ENCODE measurements at regions not wholly inside any gene's neighbourhood (a gene's known extent, or its start where the extent isn't known, plus 50 kb on each side); places are given as distances from the start of the nearest gene placed in this dataset.
"Not testable (repeated sequence)": the region's sequence is repeated elsewhere in the genome, so short reads cannot be mapped to it uniquely, and the experiment has no call there.

- DNase-seq: not testable (repeated sequence)
Measured at GRCh38 chr5:122209601-122210000, 80.3 kb downstream of the ZNF474 start.

- DNase-seq: no peak
Measured at GRCh38 chr5:122218778-122219177, 89.4 kb downstream of the ZNF474 start.

- no peak for DNase-seq
Measured at GRCh38 chr5:122219436-122220166, 90.3 kb downstream of the ZNF474 start.

- peak; percentile 13 to 20 for DNase-seq
Measured at GRCh38 chr5:122220511-122220910, 91.2 kb downstream of the ZNF474 start.

- no peak for DNase-seq
Measured at GRCh38 chr5:122221857-122222256, 90.2 kb upstream of the SNCAIP start.

- DNase-seq: no peak
Measured at GRCh38 chr5:122222580-122222979, 89.5 kb upstream of the SNCAIP start.

GRCh38 chr5:122228728-122229392, 83.2 kb upstream of the SNCAIP start:
- no peak for DNase-seq

GRCh38 chr5:122229551-122229950, 82.5 kb upstream of the SNCAIP start:
- DNase-seq: no peak

- no peak for DNase-seq
Measured at GRCh38 chr5:122236270-122237040, 75.6 kb upstream of the SNCAIP start.

- DNase-seq: no peak
Measured at GRCh38 chr5:122237906-122238305, 74.1 kb upstream of the SNCAIP start.

GRCh38 chr5:122252319-122252718, 59.7 kb upstream of the SNCAIP start:
- no peak for DNase-seq

- DNase-seq: no peak
Measured at GRCh38 chr5:122253794-122254193, 58.2 kb upstream of the SNCAIP start.

- no peak for DNase-seq
Measured at GRCh38 chr5:122256388-122256787, 55.6 kb upstream of the SNCAIP start.

- no peak for DNase-seq
Measured at GRCh38 chr5:122257000-122257399, 55.0 kb upstream of the SNCAIP start.

- no peak for DNase-seq
Measured at GRCh38 chr5:122258241-122258640, 53.8 kb upstream of the SNCAIP start.

- DNase-seq: no peak
Measured at GRCh38 chr5:122258840-122259239, 53.2 kb upstream of the SNCAIP start.

- no peak for DNase-seq
Measured at GRCh38 chr5:122259995-122260394, 52.0 kb upstream of the SNCAIP start.

GRCh38 chr5:122262103-122262502, 49.9 kb upstream of the SNCAIP start:
- DNase-seq: no peak
